Activated CD4-positive, alpha-beta memory T cell treated with anti-CD3 and anti-CD28 coated beads, Interleukin-2, amount 10 ng/mL, durations not matched to agents 7 days and 5 days (primary cell): ENCODE measurements at regions not wholly inside any gene's neighbourhood (a gene's known extent, or its start where the extent isn't known, plus 50 kb on each side); places are given as distances from the start of the nearest gene placed in this dataset.
"Not testable (repeated sequence)": the region's sequence is repeated elsewhere in the genome, so short reads cannot be mapped to it uniquely, and the experiment has no call there.

Experiments
- CTCF ChIA-PET: fragments of 350-600 bp; sonication (Branson Sonifier 250); formaldehyde crosslinking; loops from one replicate; lab custom pipeline; 2021; ENCODE audit warnings: antibody characterized with exemption, inconsistent platforms; lab: Charles Lee
- POLR2A ChIA-PET: fragments of 350-600 bp; sonication (Branson Sonifier 250); formaldehyde crosslinking; loops from one replicate; lab custom pipeline; 2021; ENCODE audit warnings: antibody characterized with exemption; lab: Charles Lee
- DNase-seq: peaks from one replicate; pipeline ENCODE4 v3.0.0-alpha.2; 2020
- H3K27ac Mint-ChIP-seq: one replicate; pipeline ENCODE4 v1.8.0; 2021; ENCODE audit warnings: mild to moderate bottlenecking, mixed read lengths
- H3K27me3 Mint-ChIP-seq: one replicate; pipeline ENCODE4 v1.8.0; 2021; ENCODE audit warnings: mixed read lengths
- H3K36me3 Mint-ChIP-seq: one replicate; pipeline ENCODE4 v1.8.0; 2021; ENCODE audit warnings: low read depth, mixed read lengths
- H3K4me1 Mint-ChIP-seq: one replicate; pipeline ENCODE4 v1.8.0; 2021; ENCODE audit warnings: mixed read lengths
- H3K4me3 Mint-ChIP-seq: one replicate; pipeline ENCODE4 v1.8.0; 2021; ENCODE audit warnings: mild to moderate bottlenecking, mixed read lengths
- H3K9me3 Mint-ChIP-seq: one replicate; pipeline ENCODE4 v1.8.0; 2021; ENCODE audit warnings: mixed read lengths

DNA sequence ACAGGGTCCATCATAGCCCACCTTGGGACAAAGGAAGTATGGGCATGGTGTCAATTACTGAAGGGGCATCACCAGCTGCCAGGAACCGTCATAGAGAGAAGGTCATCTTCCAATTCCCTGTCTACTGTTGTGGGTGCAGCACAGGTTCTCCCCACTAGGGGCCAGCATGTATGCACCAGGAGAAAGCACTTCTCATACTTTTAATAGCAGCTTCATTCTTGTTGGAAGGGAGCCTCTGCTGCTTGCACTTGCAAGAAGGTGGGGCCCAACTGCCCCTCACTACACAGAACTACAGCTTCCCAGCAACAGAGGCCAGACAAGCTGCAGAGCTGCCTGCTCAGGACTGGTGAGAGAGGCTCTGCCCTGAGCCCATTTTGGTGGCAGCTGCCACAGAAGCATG lies 182.2 kb downstream of the SPIN4 start:
- H3K36me3 Mint-ChIP-seq, H3K27me3 Mint-ChIP-seq, H3K9me3 Mint-ChIP-seq, H3K4me3 Mint-ChIP-seq, H3K27ac Mint-ChIP-seq, POLR2A ChIA-PET, CTCF ChIA-PET, H3K4me1 Mint-ChIP-seq, DNase-seq: not testable (repeated sequence)

DNA sequence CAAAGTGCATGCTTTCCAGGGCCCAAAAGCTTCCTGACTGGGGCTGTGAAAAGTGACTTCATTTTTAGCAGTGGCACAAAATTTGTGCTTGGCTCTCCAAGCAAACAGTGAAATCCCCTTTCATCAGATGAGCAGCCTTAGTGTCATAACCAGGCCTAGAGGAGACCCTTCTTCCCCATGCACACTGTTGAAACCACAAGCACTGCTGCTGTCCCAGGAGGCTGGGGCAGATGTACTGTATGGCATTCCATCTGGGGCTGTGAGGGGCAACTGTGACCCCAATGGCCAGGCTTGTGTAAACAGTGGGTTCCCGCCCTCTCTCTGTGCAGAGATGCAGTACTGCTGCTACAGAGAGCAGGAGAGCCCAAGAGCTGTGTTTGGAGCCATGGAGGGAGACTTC lies 184.1 kb downstream of the SPIN4 start:
- DNase-seq, H3K4me1 Mint-ChIP-seq, H3K27ac Mint-ChIP-seq, H3K4me3 Mint-ChIP-seq, CTCF ChIA-PET, H3K27me3 Mint-ChIP-seq, POLR2A ChIA-PET, H3K9me3 Mint-ChIP-seq, H3K36me3 Mint-ChIP-seq: not testable (repeated sequence)

DNA sequence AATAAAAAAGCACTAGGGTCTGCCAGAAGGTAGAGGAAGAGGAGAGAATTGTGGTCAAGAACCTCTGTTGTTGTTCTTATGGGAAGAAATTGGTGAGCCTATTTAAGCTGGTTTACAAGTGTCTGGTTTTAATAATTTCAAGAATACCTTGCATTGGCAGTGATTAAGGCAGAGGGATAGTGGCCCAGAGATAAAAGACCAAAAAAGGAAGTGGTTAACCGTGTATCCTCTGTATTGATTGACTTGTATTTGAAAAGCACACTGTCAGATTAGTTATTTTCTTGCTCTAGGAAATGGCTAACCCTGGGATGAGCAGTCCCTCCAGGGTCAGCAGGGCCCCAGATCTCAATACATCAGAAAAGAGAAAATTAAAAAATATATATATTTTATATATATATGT lies 190.1 kb downstream of the SPIN4 start:
- H3K27me3 Mint-ChIP-seq = not testable (repeated sequence)

DNA sequence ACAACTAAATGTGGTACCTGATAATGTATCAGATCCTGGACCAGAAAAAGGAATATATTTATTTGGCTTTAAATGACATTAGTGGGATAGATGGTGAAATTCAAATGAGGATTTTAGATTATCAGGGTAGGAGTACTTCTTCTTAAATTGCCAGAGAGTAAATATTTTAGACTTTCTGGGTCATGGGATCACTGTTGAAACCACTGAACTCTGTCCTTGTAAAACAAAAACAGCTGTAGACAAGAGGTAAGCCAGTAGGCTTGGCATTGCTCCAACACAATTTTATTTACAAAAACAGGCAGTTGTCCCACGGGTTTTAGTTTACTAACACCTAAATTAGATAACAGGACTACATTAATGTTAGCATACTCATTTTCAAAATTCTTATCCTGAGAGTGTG lies 190.8 kb downstream of the SPIN4 start:
- H3K27me3 Mint-ChIP-seq, POLR2A ChIA-PET, H3K27ac Mint-ChIP-seq, H3K4me1 Mint-ChIP-seq, DNase-seq, H3K9me3 Mint-ChIP-seq, CTCF ChIA-PET, H3K4me3 Mint-ChIP-seq, H3K36me3 Mint-ChIP-seq: not testable (repeated sequence)

More for the DNA sequence above, 190.1 kb downstream of the SPIN4 start:
- H3K9me3 Mint-ChIP-seq, POLR2A ChIA-PET, CTCF ChIA-PET, H3K36me3 Mint-ChIP-seq, H3K4me1 Mint-ChIP-seq, H3K4me3 Mint-ChIP-seq, DNase-seq, H3K27ac Mint-ChIP-seq: not testable (repeated sequence)

DNA sequence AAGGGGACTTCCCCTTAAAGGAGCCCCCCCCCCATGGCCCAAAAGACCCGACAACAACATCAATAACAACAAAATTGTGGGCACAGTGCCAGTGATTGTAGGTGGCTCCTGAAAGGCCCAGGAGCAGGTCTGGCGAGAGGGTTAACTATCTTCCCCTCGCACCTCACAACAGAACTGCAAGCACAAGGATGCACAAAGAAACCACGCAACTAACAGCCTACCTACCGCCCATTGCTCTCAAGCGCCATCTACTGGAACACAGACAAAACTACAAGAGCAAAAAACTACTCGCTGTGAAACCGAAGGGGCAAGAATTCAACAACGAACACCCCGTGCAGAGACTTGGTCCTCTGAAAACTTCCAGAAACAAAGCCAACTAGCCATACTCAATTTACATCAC lies 205.6 kb downstream of the SPIN4 start:
- H3K27ac Mint-ChIP-seq, H3K9me3 Mint-ChIP-seq, H3K36me3 Mint-ChIP-seq, H3K4me1 Mint-ChIP-seq, POLR2A ChIA-PET, CTCF ChIA-PET, H3K27me3 Mint-ChIP-seq, DNase-seq, H3K4me3 Mint-ChIP-seq: not testable (repeated sequence)

DNA sequence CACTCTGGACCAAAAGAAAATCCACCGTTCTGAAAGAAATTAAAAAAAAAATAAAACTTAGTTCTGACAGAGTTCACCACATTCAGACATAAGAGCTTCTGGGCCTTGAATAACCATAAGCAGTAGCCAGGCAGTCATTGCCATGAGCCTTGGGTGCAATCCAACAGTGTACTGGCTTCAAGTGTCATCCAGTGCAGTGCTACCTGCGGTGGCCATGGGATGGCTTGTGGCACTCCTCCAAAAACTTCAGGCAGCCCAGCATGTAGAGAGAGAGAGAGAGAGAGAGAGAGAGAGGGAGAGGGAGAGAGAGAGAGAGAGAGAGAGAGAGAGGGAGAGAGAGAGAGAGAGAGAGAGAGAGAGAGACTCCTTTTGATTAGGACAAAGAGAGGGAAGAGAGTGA lies 208.5 kb downstream of the SPIN4 start:
- H3K4me1 Mint-ChIP-seq, H3K27ac Mint-ChIP-seq, DNase-seq, H3K36me3 Mint-ChIP-seq, H3K9me3 Mint-ChIP-seq, CTCF ChIA-PET, POLR2A ChIA-PET, H3K27me3 Mint-ChIP-seq, H3K4me3 Mint-ChIP-seq: not testable (repeated sequence)

DNA sequence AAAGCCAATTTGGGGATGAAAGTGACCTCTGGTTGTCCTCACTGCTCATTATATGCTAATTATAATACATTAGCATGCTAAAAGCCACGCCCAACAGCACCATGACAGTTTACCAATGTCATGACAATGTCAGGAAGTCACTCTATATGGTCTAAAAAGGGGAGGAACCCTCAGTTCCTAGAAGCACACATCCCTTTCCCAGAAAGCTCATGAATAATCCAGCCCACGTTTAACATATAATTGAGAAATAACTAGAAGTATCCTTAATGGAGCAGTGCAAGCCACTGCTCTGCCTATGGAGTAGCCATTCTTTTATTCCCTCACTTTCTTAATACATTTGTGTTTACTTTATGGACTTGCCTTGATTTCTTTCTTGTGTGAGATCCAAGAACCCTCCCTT lies 215.3 kb downstream of the SPIN4 start:
- CTCF ChIA-PET, H3K27me3 Mint-ChIP-seq, H3K9me3 Mint-ChIP-seq, H3K27ac Mint-ChIP-seq, H3K4me1 Mint-ChIP-seq, DNase-seq, H3K4me3 Mint-ChIP-seq, POLR2A ChIA-PET, H3K36me3 Mint-ChIP-seq: not testable (repeated sequence)

DNA sequence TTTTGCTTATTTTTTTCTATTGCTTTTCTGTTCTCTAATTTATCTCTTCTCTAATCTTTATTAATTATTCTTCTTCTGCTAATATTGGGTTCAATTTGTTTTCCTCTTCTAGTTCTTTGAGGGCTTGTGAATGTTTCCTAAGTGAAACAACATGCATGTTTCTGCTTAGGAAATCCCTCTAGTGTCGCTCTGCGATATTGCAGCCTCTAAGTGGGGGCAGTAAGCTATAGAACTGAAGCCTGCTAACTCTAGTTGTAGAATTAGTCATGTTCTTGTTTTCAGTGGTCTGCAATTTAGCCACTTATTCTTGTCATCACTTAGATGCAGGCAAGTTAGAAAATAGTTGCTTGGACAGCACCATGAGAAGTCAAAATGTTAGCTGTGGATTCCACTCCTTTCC lies 222.6 kb downstream of the SPIN4 start:
- no peaks in the 10 kb centered on the region for H3K27me3 Mint-ChIP-seq
- H3K36me3 Mint-ChIP-seq = no peaks in the 10 kb centered on the region
- no peak overlapping the region for H3K27ac Mint-ChIP-seq
- DNase-seq = no peak
- POLR2A ChIA-PET = no interaction called here
- H3K4me1 Mint-ChIP-seq = no peaks in the 10 kb centered on the region
- H3K9me3 Mint-ChIP-seq = no peaks in the 10 kb centered on the region
- CTCF ChIA-PET = no interaction called here
- H3K4me3 Mint-ChIP-seq = no peak overlapping the region

DNA sequence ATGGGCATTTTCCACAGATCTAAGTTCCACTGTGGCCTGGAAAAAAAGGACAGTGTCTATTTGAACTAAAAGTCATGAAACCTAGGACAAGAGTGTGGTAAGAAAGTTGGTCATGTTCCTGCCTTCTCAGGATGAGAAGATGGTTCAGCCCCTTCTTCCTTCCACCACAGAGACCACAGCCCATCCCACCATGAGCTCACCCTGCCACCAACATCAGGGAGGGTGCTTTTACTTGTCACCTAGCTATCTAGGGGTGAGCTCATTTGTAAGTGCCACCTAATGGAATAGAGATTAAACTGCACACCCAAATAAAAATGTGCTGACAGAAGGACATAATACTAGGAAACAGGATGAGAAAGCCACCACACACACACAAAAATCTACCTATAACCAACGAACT lies 235.9 kb downstream of the SPIN4 start:
- POLR2A ChIA-PET = no interaction called here
- Mint-ChIP-seq H3K36me3 (no peaks in the 10 kb centered on the region), H3K4me3 (no peak overlapping the region), H3K4me1 (no peaks in the 10 kb centered on the region), H3K9me3 (no peaks in the 10 kb centered on the region), H3K27ac (no peak overlapping the region), H3K27me3 (no peaks in the 10 kb centered on the region)
- CTCF ChIA-PET = no interaction called here
- DNase-seq = no peak

DNA sequence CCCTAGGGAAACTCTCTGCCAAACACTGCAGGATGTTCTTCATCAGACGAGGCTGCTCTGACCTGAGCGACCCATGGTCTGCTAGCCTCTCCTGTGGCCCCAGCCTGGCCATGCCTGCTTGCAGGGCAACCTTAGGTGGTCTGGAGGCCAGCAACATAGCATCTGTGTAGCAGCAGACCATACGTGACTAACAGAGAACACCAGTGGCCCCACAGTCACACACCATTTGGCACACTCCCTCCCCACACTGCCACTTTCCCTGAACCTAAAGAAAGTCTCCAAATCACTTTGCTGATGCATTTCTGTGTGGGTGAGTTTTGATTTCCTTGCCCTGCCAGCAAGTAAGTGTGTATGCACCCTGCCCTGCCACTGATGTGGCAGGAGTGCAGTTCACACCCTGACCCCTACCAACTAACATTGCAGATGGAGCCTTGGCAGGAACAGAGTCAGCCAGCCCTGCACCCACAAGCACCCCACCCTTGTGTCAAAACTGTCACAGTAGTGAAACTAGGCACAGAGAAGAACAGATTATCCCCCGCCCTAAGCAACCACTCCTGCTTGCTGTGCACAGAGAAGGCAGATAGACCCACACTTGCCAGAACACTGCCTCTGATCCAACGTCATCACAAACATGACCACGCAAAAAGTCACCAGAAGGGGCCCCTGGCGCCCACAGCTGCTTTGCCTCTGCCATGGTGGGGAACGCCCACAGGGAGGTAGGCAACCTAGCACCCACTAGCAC lies 249.1 kb downstream of the SPIN4 start:
- no peak for DNase-seq
- Mint-ChIP-seq H3K27me3 (no peaks in the 10 kb centered on the region), H3K36me3 (no peaks in the 10 kb centered on the region), H3K9me3 (peaks cover 2% of the 10 kb centered on the region), H3K27ac (no peak overlapping the region), H3K4me1 (no peaks in the 10 kb centered on the region), H3K4me3 (no peak overlapping the region)
- ChIA-PET POLR2A (no interaction called here), CTCF (no interaction called here)

DNA sequence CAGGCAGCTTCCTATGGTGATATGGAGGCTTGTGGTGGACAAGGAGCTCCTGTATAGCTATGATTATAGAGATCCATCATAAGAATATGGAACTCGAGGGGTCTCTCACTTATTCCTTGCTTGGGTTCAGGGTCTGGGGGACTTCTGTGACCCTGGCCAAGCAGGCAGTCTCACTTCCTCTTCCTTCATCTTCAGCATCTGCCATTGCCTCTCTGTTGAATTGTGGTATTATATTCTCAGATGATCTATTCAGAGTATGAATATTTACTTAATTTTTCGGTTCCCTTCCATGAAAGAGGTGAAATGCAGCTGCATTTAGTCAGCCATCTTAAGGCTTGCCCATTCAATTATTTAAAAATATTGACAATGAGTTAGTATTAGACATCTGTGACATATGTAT lies 292.9 kb downstream of the SPIN4 start:
- no peak overlapping the region for H3K4me3 Mint-ChIP-seq
- no peaks in the 10 kb centered on the region for H3K36me3 Mint-ChIP-seq
- no peaks in the 10 kb centered on the region for H3K9me3 Mint-ChIP-seq
- H3K27ac Mint-ChIP-seq = no peak overlapping the region
- CTCF ChIA-PET = no interaction called here
- H3K4me1 Mint-ChIP-seq = no peaks in the 10 kb centered on the region
- no peak for DNase-seq
- POLR2A ChIA-PET = no interaction called here
- H3K27me3 Mint-ChIP-seq = no peaks in the 10 kb centered on the region

DNA sequence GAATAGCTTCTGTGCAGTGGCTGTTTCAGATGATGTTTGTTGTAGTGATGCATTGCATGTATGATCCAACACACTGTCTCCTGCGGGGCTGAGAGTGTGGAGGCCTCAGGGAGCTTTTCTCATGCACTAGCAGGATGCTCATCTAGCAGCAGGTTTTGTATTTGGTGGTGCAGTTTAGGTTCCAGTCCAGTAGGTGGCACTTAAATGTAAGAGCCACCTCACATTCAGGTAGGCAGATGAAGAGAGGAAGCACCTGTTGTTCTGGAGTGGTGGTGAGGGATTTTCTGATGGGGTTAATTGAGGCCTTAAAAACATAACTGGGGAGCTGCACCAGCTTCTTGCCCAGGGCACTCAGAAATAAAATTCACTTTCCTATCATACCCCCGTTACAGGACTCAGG lies 300.9 kb downstream of the SPIN4 start:
- ChIA-PET CTCF (no interaction called here), POLR2A (no interaction called here)
- no peaks in the 10 kb centered on the region for H3K4me1 Mint-ChIP-seq
- no peak overlapping the region for H3K4me3 Mint-ChIP-seq
- no peak overlapping the region for H3K27ac Mint-ChIP-seq
- H3K9me3 Mint-ChIP-seq = no peaks in the 10 kb centered on the region
- H3K27me3 Mint-ChIP-seq = no peaks in the 10 kb centered on the region
- no peaks in the 10 kb centered on the region for H3K36me3 Mint-ChIP-seq
- DNase-seq = no peak

DNA sequence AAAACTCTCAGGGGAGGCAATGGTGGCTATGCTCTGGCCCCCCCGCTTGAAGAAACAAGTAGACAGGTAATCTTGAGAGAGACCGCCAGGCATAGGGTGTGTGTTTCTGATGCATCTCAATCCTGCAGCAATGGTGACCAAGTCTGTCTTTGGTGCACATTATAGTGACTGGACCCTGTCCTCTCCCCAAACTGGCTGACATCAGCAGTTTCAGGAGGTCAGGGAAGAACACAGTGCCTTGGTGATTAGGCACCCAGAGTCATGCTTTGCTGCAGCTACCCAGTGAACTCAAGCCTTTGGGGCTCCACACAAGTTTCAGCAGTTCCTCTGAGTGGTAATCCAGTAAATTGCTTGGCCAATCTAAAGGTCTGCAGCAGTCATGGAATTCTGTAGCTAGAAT lies 318.3 kb downstream of the SPIN4 start:
- no peak for DNase-seq
- no peak overlapping the region for H3K4me3 Mint-ChIP-seq
- POLR2A ChIA-PET = no interaction called here
- no peaks in the 10 kb centered on the region for H3K36me3 Mint-ChIP-seq
- H3K4me1 Mint-ChIP-seq = no peaks in the 10 kb centered on the region
- no peaks in the 10 kb centered on the region for H3K27me3 Mint-ChIP-seq
- CTCF ChIA-PET = no interaction called here
- H3K27ac Mint-ChIP-seq = no peak overlapping the region
- no peaks in the 10 kb centered on the region for H3K9me3 Mint-ChIP-seq

DNA sequence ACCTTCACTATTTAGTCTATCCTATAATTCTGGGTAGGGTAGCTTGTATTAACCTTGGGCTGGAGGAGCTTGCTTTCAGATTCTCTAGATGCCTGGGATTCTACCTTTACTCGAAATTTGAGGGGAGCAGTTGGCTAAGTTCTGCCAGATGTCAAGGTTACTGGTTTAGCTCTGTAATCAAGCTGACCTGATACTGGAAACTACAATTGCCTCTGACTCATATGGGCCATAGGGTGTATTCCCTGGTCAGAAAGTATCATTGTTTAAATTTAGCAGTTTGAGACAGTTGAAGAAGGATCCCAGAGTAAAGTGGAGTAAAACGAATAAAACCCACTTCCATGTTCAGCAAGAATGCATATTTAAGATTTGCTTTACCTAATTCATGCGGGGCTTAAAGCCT lies 337.6 kb downstream of the SPIN4 start:
- DNase-seq = no peak
- Mint-ChIP-seq H3K36me3 (no peaks in the 10 kb centered on the region), H3K27me3 (no peaks in the 10 kb centered on the region), H3K27ac (no peak overlapping the region), H3K4me3 (no peak overlapping the region), H3K4me1 (no peaks in the 10 kb centered on the region), H3K9me3 (peaks cover 5% of the 10 kb centered on the region)
- ChIA-PET CTCF (no interaction called here), POLR2A (no interaction called here)
